Gastroesophageal sphincter (tissue), 4 donors: ENCODE measurements at regions not wholly inside any gene's neighbourhood (a gene's known extent, or its start where the extent isn't known, plus 50 kb on each side); places are given as distances from the start of the nearest gene placed in this dataset.

ENCODE experiments used
- ATAC-seq: fragments of 150-250 bp; one replicate; pipeline ENCODE4 v1.9.1; 2016; ENCODE audit warnings: mild to moderate bottlenecking, moderate library complexity
- H3K27ac ChIP-seq, 4 donors: fragments of 200-600 bp; sonication (generic) in 3 of 4; 1 replicate in 3 of 4; 2 replicates in 1 of 4; pipeline ENCODE4 v1.5.1; 2016 to 2019
- H3K27me3 ChIP-seq: fragments of 200-600 bp; sonication (generic); one replicate; pipeline ENCODE4 v1.5.1; 2019
- H3K36me3 ChIP-seq, 2 donors: fragments of 200-600 bp; sonication (generic); one replicate each; pipeline ENCODE4 v1.5.1; 2019; ENCODE audit warnings: control low read depth in 1 of 2
- H3K4me1 ChIP-seq, 3 donors: fragments of 200-600 bp; sonication (generic); 1 replicate in 2 of 3; 2 replicates in 1 of 3; pipeline ENCODE4 v1.5.1; 2016 to 2019; ENCODE audit warnings: control low read depth in 2 of 3
- H3K4me3 ChIP-seq, 2 donors: fragments of 200-600 bp; sonication (generic); one replicate each; pipeline ENCODE4 v1.5.1; 2019; ENCODE audit warnings: mild to moderate bottlenecking in 1 of 2, moderate library complexity in 1 of 2
- H3K9me3 ChIP-seq, 3 donors: fragments of 200-600 bp; sonication (generic); one replicate each; pipeline ENCODE4 v1.5.1; 2017 to 2019; ENCODE audit warnings: control low read depth in 2 of 3
- EP300 ChIP-seq: sonication (generic); formaldehyde crosslinking; IDR thresholded peaks from one replicate; pipeline ENCODE4 v1.6.1; 2017; ENCODE audit warnings: antibody characterized with exemption, mild to moderate bottlenecking
- POLR2A ChIP-seq, 2 donors: fragments of 450-650 bp; IDR thresholded peaks; one replicate each; pipeline ENCODE4 v1.6.1; 2017; ENCODE audit warnings: antibody characterized with exemption in 2 of 2, mild to moderate bottlenecking in 2 of 2, moderate library complexity in 1 of 2
- POLR2AphosphoS5 ChIP-seq: sonication (generic); formaldehyde crosslinking; IDR thresholded peaks from one replicate; pipeline ENCODE4 v1.6.1; 2017; ENCODE audit warnings: antibody characterized with exemption
- WGBS, 2 donors: methylation state at CpG; one replicate each; pipeline ENCODE4 v1.1.5; 2018; ENCODE audit warnings: low coverage in 1 of 2; 5-methylcytosine and 5-hydroxymethylcytosine counted together
- TF ChIP-seq, protein P1 (sequence below), 4 experiments: fragments of 200-600 bp in 2 of 4; fragments of 450-650 bp in 2 of 4; sonication (generic) in 1 of 4; IDR thresholded peaks; one replicate each; pipeline ENCODE4 v1.5.1; 2017 to 2019; ENCODE audit warnings: antibody characterized with exemption in 4 of 4, mild to moderate bottlenecking in 2 of 4, moderate library complexity in 2 of 4

DNA sequence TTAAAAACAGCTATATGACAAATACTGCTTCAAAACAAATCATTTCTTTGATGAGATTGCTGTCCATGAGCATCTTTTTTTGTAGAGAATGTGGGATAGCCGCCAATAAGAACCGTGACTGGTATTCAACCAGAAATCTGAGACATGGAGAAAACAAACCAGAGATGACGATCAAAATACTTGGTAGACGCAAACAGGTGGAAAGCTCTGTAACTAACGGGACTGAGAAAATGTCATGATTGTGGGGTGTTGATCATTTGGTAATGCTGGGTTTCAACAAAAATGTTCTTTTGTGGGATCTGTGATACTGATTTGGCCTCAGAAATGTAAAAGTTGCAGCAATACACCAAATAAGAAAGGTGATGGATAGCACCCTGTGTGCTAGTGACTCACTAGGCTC is 364.8 kb downstream of the NYAP2 start:
- peaks cover 11 to 42% (median 20%) of the 10 kb centered on the region in 3 donors for H3K4me1 ChIP-seq
- H3K4me3 ChIP-seq: no peak overlapping the region
- no peaks in the 10 kb centered on the region for H3K27me3 ChIP-seq
- no peaks in the 10 kb centered on the region for H3K9me3 ChIP-seq
- peak overlapping the region in 3 of 4 donors; percentile 76 to 82 (median 80) for H3K27ac ChIP-seq
- TF ChIP-seq, protein P1, sequence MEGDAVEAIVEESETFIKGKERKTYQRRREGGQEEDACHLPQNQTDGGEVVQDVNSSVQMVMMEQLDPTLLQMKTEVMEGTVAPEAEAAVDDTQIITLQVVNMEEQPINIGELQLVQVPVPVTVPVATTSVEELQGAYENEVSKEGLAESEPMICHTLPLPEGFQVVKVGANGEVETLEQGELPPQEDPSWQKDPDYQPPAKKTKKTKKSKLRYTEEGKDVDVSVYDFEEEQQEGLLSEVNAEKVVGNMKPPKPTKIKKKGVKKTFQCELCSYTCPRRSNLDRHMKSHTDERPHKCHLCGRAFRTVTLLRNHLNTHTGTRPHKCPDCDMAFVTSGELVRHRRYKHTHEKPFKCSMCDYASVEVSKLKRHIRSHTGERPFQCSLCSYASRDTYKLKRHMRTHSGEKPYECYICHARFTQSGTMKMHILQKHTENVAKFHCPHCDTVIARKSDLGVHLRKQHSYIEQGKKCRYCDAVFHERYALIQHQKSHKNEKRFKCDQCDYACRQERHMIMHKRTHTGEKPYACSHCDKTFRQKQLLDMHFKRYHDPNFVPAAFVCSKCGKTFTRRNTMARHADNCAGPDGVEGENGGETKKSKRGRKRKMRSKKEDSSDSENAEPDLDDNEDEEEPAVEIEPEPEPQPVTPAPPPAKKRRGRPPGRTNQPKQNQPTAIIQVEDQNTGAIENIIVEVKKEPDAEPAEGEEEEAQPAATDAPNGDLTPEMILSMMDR (IDR thresholded peaks at IDR 0.05): no peak
- peak; percentile 34 for TF ChIP-seq POLR2AphosphoS5
- no peak for TF ChIP-seq EP300
- no peaks in the 10 kb centered on the region for H3K36me3 ChIP-seq
- 77 to 82% methylated on average over 5 of the region's 5 CpGs for WGBS, 2 donors
- peak; percentile 41 for ATAC-seq

DNA sequence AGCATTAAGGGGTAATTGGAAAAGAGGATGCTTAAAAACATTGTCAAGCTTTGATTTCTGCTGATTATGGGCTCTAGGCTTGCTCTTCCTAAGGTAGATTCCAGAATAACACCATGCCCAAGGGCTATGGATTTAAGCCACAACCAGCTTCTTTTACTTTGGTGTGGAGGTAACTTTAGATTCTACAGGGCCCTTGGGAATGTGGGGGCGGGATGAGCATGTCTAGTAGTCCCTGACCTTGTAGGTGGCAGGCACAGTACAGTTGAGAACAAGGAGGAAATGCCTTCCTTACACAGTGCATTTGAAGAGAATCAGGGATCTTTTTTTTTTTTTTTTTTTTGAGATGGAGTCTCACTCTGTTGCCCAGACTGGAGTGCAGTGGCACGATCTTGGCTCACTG is 364.2 kb downstream of the NYAP2 start:
- ATAC-seq: no peak
- 58% methylated on average over 2 of the region's 2 CpGs; no CpG with 5 or more reads in 1 of the 2 donors for WGBS, 2 donors
- TF ChIP-seq POLR2AphosphoS5: no peak
- no peak for TF ChIP-seq EP300
- TF ChIP-seq, protein P1 (IDR thresholded peaks at IDR 0.05): no peak
- no peak for TF ChIP-seq POLR2A (IDR thresholded peaks at IDR 0.05)
- no peak overlapping the region for H3K4me3 ChIP-seq
- peak overlapping the region in 2 of 4 donors; percentile 76 to 82 for H3K27ac ChIP-seq
- no peaks in the 10 kb centered on the region for H3K36me3 ChIP-seq
- no peaks in the 10 kb centered on the region for H3K9me3 ChIP-seq
- H3K4me1 ChIP-seq: peaks cover 11 to 42% (median 20%) of the 10 kb centered on the region in 3 donors
- H3K27me3 ChIP-seq: no peaks in the 10 kb centered on the region

DNA sequence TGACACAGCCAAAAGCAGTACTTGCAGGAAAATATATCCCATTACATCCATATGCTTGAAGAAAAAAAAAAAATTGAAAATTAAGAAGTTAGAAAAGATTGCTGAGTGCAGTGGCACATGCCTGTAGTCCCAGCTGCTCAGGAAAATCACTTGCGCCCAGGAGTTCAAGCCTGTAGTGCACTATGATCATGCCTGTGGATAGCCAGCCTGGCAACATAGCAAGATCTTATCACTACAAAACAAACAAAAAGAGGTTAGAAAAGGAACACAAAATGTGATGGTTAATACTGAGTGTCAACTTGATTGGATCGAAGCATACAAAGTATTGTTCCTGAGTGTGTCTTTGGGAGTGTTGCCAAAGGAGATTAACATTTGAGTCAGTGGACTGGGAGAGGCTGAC is 361.9 kb downstream of the NYAP2 start:
- Histone ChIP-seq H3K9me3 (no peaks in the 10 kb centered on the region), H3K27ac (no peak overlapping the region), H3K4me3 (no peak overlapping the region), H3K27me3 (no peaks in the 10 kb centered on the region), H3K36me3 (no peaks in the 10 kb centered on the region), H3K4me1 (peaks cover 6 to 25% (median 13%) of the 10 kb centered on the region in 3 donors)
- ATAC-seq: no peak
- no peak for TF ChIP-seq EP300
- TF ChIP-seq, protein P1 (IDR thresholded peaks at IDR 0.05): no peak
- WGBS, 2 donors: 96 to 100% methylated on average over 2 of the region's 2 CpGs

DNA sequence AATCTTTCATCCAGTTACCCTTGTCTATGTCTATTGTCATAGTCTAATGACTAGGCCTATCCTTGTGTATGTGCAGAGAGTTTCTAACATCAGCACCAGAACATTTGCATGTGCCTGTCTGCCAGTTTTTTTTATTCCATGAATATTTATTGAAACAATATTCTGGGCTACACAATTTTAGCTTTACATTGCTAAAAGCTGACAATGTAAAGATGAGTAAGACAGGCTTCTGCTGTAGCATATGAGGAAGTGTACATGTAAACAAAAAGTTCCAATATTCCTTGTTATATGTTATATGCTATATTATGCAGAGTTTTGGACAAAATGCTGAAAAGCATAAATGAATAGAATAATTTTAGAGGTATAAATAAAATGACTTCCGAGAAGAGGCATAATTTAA is 357.7 kb downstream of the NYAP2 start:
- no peaks in the 10 kb centered on the region for H3K9me3 ChIP-seq
- H3K27ac ChIP-seq: no peak overlapping the region
- TF ChIP-seq, protein P1 (IDR thresholded peaks at IDR 0.05): no peak
- no peak for TF ChIP-seq EP300
- no peak for TF ChIP-seq POLR2AphosphoS5
- TF ChIP-seq POLR2A (IDR thresholded peaks at IDR 0.05): no peak
- no peak for ATAC-seq
- no peaks in the 10 kb centered on the region for H3K27me3 ChIP-seq
- no peaks in the 10 kb centered on the region for H3K36me3 ChIP-seq
- H3K4me3 ChIP-seq: no peak overlapping the region
- H3K4me1 ChIP-seq: no peaks in the 10 kb centered on the region
- 78 to 100% methylated on average over 1 of the region's 1 CpG for WGBS, 2 donors

DNA sequence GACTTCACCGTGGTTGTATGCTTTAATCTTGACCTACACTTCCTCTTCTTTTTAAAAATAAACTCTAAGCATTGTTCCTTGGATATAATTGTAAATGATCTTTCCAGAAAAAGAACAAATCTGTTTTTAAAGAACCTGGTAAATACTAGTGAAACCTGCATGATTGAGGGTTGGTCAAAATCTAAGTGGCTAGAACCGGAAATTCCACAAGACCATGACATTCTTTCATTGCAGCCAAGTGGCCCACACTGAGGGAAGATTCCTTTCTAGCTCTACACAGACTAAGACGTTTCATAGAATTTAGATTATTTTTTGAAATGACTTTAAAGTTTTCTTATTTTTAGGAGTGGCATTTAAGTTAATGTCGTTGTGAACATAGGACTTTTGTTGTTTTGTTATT is 356.7 kb downstream of the NYAP2 start:
- no peak for TF ChIP-seq EP300
- TF ChIP-seq, protein P1 (IDR thresholded peaks at IDR 0.05): no peak
- TF ChIP-seq POLR2A (IDR thresholded peaks at IDR 0.05): no peak
- no peak for TF ChIP-seq POLR2AphosphoS5
- Histone ChIP-seq H3K36me3 (no peaks in the 10 kb centered on the region), H3K27me3 (no peaks in the 10 kb centered on the region), H3K4me1 (no peaks in the 10 kb centered on the region), H3K9me3 (no peaks in the 10 kb centered on the region), H3K27ac (no peak overlapping the region), H3K4me3 (no peak overlapping the region)
- WGBS, 2 donors: 55 to 66% methylated on average over 4 of the region's 4 CpGs
- no peak for ATAC-seq
